MM.1S (cell line): ENCODE measurements at regions not wholly inside any gene's neighbourhood (a gene's known extent, or its start where the extent isn't known, plus 50 kb on each side); places are given as distances from the start of the nearest gene placed in this dataset.

Source experiments
- CTCF ChIP-seq: fragments of 300-600 bp; sonication (generic); IDR thresholded peaks from 2 replicates; pipeline ENCODE4 v1.5.1; 2016; ENCODE audit warnings: antibody characterized with exemption, low read length, mixed read lengths
- EZH2 ChIP-seq: fragments of 300-600 bp; sonication (generic); optimal IDR thresholded peaks from 2 replicates; pipeline ENCODE3; 2017; ENCODE audit warnings: low read depth, mild to moderate bottlenecking, antibody characterized with exemption, low read length, mixed read lengths
- EZH2phosphoT487 ChIP-seq: fragments of 300-600 bp; sonication (generic); IDR thresholded peaks from 2 replicates; pipeline ENCODE4 v1.6.1; 2018; ENCODE audit warnings: antibody characterized with exemption, low read length

GRCh38 chr2:176914371-176914770, 298.2 kb upstream of the HNRNPA3 start:
- TF ChIP-seq CTCF (no peak), EZH2 (no peak), EZH2phosphoT487 (no peak)
